HepG2 (cell line): ENCODE measurements at regions not wholly inside any gene's neighbourhood (a gene's known extent, or its start where the extent isn't known, plus 50 kb on each side); places are given as distances from the start of the nearest gene placed in this dataset.

ENCODE experiments used
- BORCS8-MEF2B ChIP-seq: sonication (generic); formaldehyde crosslinking; IDR thresholded peaks from 2 replicates; pipeline ENCODE4 v1.8.0; 2022; ENCODE audit warnings: mild to moderate bottlenecking, missing genetic modification reagents
- BRD4 ChIP-seq: sonication (generic); formaldehyde crosslinking; IDR thresholded peaks from 2 replicates; pipeline ENCODE4 v1.4.0; 2020; ENCODE audit warnings: missing genetic modification reagents
- EP300 ChIP-seq, 3 experiments: sonication (generic) in 1 of 3; formaldehyde crosslinking in 1 of 3; IDR thresholded peaks; 2 replicates each; pipeline versions ENCODE4 v1.5.1 to v1.6.1; 2011 to 2020; ENCODE audit warnings: low read depth in 2 of 3, low read length in 2 of 3, borderline replicate concordance in 1 of 3, improper control_type of control experiment in 1 of 3, mild to moderate bottlenecking in 1 of 3, missing genetic modification reagents in 1 of 3, moderate library complexity in 1 of 3
- HOXA7 ChIP-seq: sonication (generic); formaldehyde crosslinking; IDR thresholded peaks from 2 replicates; pipeline ENCODE4 v1.8.1; 2022; ENCODE audit warnings: mild to moderate bottlenecking, missing genetic modification reagents, moderate library complexity
- JARID2 ChIP-seq: sonication (generic); formaldehyde crosslinking; IDR thresholded peaks from 2 replicates; pipeline ENCODE4 v1.8.1; 2023; ENCODE audit warnings: missing genetic modification reagents, inconsistent platforms; ENCODE audit not compliant: insufficient replicate concordance
- KAT8 ChIP-seq: IDR thresholded peaks from 2 replicates; pipeline ENCODE4 v1.6.1; 2016; ENCODE audit warnings: missing genetic modification reagents, missing compliant biosample characterization
- NR2F1 ChIP-seq, 2 experiments: fragments of 450-650 bp in 1 of 2; formaldehyde crosslinking in 1 of 2; IDR thresholded peaks; 2 replicates each; pipeline versions ENCODE4 v1.5.0 to v1.6.1; 2016 to 2020; ENCODE audit warnings: mild to moderate bottlenecking in 1 of 2, missing compliant biosample characterization in 1 of 2, missing genetic modification reagents in 1 of 2, moderate library complexity in 1 of 2
- PBX2 ChIP-seq: IDR thresholded peaks from 2 replicates; pipeline ENCODE4 v1.6.1; 2016; ENCODE audit warnings: control low read depth
- SRSF1 ChIP-seq: fragments of 200-400 bp; formaldehyde crosslinking; optimal IDR thresholded peaks from 2 replicates; pipeline ENCODE3; 2017; ENCODE audit warnings: mild to moderate bottlenecking, low read depth, low read length, moderate library complexity
- ZNF589 ChIP-seq: sonication (generic); formaldehyde crosslinking; conservative IDR thresholded peaks from 2 replicates; pipeline ENCODE4 v1.8.0; 2022; ENCODE audit warnings: mild to moderate bottlenecking, moderate library complexity, missing genetic modification reagents
- ZNF891 ChIP-seq: sonication (generic); formaldehyde crosslinking; IDR thresholded peaks from 2 replicates; pipeline ENCODE4 v1.5.0; 2020; ENCODE audit warnings: mild to moderate bottlenecking, missing genetic modification reagents
- ZSCAN5A ChIP-seq: sonication (generic); formaldehyde crosslinking; IDR thresholded peaks from 2 replicates; pipeline ENCODE4 v1.8.0; 2022; ENCODE audit warnings: mild to moderate bottlenecking, missing genetic modification reagents, borderline replicate concordance
- TF ChIP-seq, protein P1 (sequence below): IDR thresholded peaks from 2 replicates; pipeline ENCODE4 v1.6.1; 2016; ENCODE audit warnings: low read depth, missing genetic modification reagents, missing compliant biosample characterization
- TF ChIP-seq, protein P2 (sequence below): sonication (generic); formaldehyde crosslinking; IDR thresholded peaks from 2 replicates; pipeline ENCODE4 v1.4.0; 2020; ENCODE audit warnings: mild to moderate bottlenecking, missing genetic modification reagents, borderline replicate concordance

DNA sequence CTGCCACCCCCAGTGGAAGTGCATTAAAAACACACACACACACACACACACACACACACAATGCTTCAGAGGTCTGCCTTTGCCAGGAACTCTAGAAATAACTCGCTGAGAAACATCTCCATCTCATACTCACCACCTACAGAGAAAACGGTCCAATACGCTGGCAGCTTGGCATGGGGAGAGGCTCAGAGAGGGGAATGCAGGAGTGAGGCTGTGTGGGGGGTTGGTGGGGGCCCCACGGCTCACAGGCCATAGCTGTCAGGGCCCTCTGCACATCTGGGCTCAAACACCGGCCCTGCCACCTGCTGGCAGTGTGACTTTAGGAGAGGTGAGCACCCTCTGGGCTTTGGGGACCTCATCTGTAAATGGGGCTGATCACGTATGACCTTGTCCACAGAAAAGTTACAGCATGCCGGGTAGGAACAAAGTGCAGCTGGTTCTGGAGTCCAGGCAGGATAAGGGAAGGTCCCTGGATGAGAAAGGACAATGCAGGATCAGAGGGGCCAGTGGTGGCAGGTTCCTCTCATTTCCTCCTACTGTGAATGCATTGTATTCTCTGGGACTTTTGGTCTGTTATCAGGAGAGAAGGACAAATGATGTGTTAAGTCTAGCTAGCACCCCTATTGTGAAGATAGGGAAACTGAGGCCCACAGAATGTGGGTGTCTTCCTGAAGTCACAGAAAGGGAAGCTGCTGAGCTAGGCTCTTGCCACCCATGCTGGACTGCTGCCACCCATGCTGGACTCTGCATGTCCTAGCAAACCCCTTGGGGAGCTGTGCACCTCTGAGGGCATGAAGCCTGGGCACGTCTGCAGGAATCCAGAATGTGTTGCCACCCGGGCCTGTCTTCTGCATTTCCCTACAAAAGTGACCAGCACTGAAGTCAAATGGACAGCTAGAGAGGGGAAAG, 404.6 kb downstream of the RPS24 start (continued):
- TF ChIP-seq, protein P1, sequence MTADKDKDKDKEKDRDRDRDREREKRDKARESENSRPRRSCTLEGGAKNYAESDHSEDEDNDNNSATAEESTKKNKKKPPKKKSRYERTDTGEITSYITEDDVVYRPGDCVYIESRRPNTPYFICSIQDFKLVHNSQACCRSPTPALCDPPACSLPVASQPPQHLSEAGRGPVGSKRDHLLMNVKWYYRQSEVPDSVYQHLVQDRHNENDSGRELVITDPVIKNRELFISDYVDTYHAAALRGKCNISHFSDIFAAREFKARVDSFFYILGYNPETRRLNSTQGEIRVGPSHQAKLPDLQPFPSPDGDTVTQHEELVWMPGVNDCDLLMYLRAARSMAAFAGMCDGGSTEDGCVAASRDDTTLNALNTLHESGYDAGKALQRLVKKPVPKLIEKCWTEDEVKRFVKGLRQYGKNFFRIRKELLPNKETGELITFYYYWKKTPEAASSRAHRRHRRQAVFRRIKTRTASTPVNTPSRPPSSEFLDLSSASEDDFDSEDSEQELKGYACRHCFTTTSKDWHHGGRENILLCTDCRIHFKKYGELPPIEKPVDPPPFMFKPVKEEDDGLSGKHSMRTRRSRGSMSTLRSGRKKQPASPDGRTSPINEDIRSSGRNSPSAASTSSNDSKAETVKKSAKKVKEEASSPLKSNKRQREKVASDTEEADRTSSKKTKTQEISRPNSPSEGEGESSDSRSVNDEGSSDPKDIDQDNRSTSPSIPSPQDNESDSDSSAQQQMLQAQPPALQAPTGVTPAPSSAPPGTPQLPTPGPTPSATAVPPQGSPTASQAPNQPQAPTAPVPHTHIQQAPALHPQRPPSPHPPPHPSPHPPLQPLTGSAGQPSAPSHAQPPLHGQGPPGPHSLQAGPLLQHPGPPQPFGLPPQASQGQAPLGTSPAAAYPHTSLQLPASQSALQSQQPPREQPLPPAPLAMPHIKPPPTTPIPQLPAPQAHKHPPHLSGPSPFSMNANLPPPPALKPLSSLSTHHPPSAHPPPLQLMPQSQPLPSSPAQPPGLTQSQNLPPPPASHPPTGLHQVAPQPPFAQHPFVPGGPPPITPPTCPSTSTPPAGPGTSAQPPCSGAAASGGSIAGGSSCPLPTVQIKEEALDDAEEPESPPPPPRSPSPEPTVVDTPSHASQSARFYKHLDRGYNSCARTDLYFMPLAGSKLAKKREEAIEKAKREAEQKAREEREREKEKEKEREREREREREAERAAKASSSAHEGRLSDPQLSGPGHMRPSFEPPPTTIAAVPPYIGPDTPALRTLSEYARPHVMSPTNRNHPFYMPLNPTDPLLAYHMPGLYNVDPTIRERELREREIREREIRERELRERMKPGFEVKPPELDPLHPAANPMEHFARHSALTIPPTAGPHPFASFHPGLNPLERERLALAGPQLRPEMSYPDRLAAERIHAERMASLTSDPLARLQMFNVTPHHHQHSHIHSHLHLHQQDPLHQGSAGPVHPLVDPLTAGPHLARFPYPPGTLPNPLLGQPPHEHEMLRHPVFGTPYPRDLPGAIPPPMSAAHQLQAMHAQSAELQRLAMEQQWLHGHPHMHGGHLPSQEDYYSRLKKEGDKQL, result 0 out of 2 replicates have a peak, but pooled peaks have one; percentile 17
- TF ChIP-seq KAT8, result no peak
- TF ChIP-seq NR2F1 (CRISPR knock-in tag; IDR thresholded peaks at IDR 0.05), result no peak
- no peak for TF ChIP-seq BORCS8-MEF2B
- TF ChIP-seq JARID2, result no peak
- no peak for TF ChIP-seq ZSCAN5A (CRISPR knock-in tag)
- no peak for TF ChIP-seq ZNF589 (CRISPR knock-in tag)
- TF ChIP-seq BRD4, result no peak
- no peak for TF ChIP-seq HOXA7 (CRISPR knock-in tag)
- TF ChIP-seq, protein P2, sequence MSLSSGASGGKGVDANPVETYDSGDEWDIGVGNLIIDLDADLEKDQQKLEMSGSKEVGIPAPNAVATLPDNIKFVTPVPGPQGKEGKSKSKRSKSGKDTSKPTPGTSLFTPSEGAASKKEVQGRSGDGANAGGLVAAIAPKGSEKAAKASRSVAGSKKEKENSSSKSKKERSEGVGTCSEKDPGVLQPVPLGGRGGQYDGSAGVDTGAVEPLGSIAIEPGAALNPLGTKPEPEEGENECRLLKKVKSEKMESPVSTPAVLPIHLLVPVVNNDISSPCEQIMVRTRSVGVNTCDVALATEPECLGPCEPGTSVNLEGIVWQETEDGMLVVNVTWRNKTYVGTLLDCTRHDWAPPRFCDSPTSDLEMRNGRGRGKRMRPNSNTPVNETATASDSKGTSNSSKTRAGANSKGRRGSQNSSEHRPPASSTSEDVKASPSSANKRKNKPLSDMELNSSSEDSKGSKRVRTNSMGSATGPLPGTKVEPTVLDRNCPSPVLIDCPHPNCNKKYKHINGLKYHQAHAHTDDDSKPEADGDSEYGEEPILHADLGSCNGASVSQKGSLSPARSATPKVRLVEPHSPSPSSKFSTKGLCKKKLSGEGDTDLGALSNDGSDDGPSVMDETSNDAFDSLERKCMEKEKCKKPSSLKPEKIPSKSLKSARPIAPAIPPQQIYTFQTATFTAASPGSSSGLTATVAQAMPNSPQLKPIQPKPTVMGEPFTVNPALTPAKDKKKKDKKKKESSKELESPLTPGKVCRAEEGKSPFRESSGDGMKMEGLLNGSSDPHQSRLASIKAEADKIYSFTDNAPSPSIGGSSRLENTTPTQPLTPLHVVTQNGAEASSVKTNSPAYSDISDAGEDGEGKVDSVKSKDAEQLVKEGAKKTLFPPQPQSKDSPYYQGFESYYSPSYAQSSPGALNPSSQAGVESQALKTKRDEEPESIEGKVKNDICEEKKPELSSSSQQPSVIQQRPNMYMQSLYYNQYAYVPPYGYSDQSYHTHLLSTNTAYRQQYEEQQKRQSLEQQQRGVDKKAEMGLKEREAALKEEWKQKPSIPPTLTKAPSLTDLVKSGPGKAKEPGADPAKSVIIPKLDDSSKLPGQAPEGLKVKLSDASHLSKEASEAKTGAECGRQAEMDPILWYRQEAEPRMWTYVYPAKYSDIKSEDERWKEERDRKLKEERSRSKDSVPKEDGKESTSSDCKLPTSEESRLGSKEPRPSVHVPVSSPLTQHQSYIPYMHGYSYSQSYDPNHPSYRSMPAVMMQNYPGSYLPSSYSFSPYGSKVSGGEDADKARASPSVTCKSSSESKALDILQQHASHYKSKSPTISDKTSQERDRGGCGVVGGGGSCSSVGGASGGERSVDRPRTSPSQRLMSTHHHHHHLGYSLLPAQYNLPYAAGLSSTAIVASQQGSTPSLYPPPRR, result peak; percentile 58; the same call in 1 of the 2 replicates
- TF ChIP-seq SRSF1, result no peak
- peak; percentile 25 to 68; a peak in 2 of 4 replicates for TF ChIP-seq EP300 (IDR thresholded peaks at IDR 0.05; ENCODE audit: low read depth in 2 of 2, low read length in 2 of 2)
- no peak for TF ChIP-seq EP300 (CRISPR knock-in tag; IDR thresholded peaks at IDR 0.05; ENCODE audit: borderline replicate concordance)
- no peak for TF ChIP-seq ZNF891 (CRISPR knock-in tag)
- TF ChIP-seq PBX2 (CRISPR knock-in tag), result no peak
